HCT116 (cell line): ENCODE measurements at regions not wholly inside any gene's neighbourhood (a gene's known extent, or its start where the extent isn't known, plus 50 kb on each side); places are given as distances from the start of the nearest gene placed in this dataset.

ENCODE experiments used
- POLR2A ChIP-seq: IDR thresholded peaks from 2 replicates; pipeline ENCODE4 v1.7.0; 2011; ENCODE audit warnings: borderline replicate concordance; ENCODE audit not compliant: insufficient read depth, insufficient read length; ENCODE audit errors: extremely low read depth
- RAD21 ChIP-seq: IDR thresholded peaks from 2 replicates; pipeline ENCODE4 v1.6.1; 2012; ENCODE audit warnings: low read depth, mild to moderate bottlenecking
- TF ChIP-seq, protein P1 (sequence below): IDR thresholded peaks from 2 replicates; pipeline ENCODE4 v1.6.1; 2012; ENCODE audit warnings: low read depth
- TF ChIP-seq, protein P2 (sequence below), 3 experiments: fragments of 200-600 bp in 1 of 3; sonication (generic) in 1 of 3; IDR thresholded peaks in 2 of 3; conservative IDR thresholded peaks in 1 of 3; 2 replicates each; pipeline ENCODE4 v1.5.1; 2012 to 2017; ENCODE audit warnings: low read depth in 2 of 3, low read length in 2 of 3, antibody characterized with exemption in 1 of 3, borderline replicate concordance in 1 of 3, control low read depth in 1 of 3, mild to moderate bottlenecking in 1 of 3, mixed read lengths in 1 of 3, mixed run types in 1 of 3, moderate library complexity in 1 of 3; ENCODE audit not compliant: insufficient read depth in 1 of 3

DNA sequence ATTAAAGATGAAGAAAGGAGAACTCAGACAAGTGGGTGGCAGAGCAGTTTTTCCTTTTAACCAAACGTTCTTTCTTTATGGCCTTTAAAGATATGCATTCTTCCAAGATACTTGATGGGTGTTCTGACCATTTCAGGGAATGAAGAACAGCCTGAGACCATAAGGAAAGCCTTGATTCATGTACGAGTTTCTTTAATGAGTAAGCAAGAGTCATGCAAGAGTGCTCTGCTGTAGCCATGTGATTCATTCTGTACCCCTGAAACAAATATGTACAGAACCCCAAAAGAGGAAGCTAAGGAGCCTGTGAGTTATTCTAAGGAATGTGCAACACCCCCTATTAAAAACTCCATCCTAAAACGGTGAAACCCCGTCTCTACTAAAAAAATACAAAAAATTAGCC is 372.8 kb downstream of the MTX2 start:
- TF ChIP-seq POLR2A, result no peak
- no peak for TF ChIP-seq RAD21
- TF ChIP-seq, protein P1, sequence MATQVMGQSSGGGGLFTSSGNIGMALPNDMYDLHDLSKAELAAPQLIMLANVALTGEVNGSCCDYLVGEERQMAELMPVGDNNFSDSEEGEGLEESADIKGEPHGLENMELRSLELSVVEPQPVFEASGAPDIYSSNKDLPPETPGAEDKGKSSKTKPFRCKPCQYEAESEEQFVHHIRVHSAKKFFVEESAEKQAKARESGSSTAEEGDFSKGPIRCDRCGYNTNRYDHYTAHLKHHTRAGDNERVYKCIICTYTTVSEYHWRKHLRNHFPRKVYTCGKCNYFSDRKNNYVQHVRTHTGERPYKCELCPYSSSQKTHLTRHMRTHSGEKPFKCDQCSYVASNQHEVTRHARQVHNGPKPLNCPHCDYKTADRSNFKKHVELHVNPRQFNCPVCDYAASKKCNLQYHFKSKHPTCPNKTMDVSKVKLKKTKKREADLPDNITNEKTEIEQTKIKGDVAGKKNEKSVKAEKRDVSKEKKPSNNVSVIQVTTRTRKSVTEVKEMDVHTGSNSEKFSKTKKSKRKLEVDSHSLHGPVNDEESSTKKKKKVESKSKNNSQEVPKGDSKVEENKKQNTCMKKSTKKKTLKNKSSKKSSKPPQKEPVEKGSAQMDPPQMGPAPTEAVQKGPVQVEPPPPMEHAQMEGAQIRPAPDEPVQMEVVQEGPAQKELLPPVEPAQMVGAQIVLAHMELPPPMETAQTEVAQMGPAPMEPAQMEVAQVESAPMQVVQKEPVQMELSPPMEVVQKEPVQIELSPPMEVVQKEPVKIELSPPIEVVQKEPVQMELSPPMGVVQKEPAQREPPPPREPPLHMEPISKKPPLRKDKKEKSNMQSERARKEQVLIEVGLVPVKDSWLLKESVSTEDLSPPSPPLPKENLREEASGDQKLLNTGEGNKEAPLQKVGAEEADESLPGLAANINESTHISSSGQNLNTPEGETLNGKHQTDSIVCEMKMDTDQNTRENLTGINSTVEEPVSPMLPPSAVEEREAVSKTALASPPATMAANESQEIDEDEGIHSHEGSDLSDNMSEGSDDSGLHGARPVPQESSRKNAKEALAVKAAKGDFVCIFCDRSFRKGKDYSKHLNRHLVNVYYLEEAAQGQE, result no peak
- TF ChIP-seq, protein P2, sequence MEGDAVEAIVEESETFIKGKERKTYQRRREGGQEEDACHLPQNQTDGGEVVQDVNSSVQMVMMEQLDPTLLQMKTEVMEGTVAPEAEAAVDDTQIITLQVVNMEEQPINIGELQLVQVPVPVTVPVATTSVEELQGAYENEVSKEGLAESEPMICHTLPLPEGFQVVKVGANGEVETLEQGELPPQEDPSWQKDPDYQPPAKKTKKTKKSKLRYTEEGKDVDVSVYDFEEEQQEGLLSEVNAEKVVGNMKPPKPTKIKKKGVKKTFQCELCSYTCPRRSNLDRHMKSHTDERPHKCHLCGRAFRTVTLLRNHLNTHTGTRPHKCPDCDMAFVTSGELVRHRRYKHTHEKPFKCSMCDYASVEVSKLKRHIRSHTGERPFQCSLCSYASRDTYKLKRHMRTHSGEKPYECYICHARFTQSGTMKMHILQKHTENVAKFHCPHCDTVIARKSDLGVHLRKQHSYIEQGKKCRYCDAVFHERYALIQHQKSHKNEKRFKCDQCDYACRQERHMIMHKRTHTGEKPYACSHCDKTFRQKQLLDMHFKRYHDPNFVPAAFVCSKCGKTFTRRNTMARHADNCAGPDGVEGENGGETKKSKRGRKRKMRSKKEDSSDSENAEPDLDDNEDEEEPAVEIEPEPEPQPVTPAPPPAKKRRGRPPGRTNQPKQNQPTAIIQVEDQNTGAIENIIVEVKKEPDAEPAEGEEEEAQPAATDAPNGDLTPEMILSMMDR (IDR thresholded peaks at IDR 0.05 in 2 of 3, conservative IDR thresholded peaks at IDR 0.05 in 1 of 3; ENCODE audit: borderline replicate concordance in 1 of 3, insufficient read depth in 1 of 3, low read depth in 2 of 3, low read length in 2 of 3), result no peak
